Uterus (tissue), 3 donors: ENCODE measurements at regions not wholly inside any gene's neighbourhood (a gene's known extent, or its start where the extent isn't known, plus 50 kb on each side); places are given as distances from the start of the nearest gene placed in this dataset.

ENCODE experiments used
- DNase-seq, 2 donors: peaks; one replicate each; pipeline ENCODE4 v3.0.0-alpha.2; 2019 to 2020
- H3K27ac ChIP-seq, 2 donors: fragments of 200-600 bp; sonication (generic); 1 replicate in 1 of 2; 2 replicates in 1 of 2; pipeline ENCODE4 v1.5.1; 2016 to 2018
- H3K27me3 ChIP-seq, 2 donors: fragments of 200-600 bp; sonication (generic); one replicate each; pipeline ENCODE4 v1.5.1; 2018 to 2019; ENCODE audit warnings: control low read depth in 1 of 2
- H3K36me3 ChIP-seq, 2 donors: fragments of 200-600 bp; sonication (generic); one replicate each; pipeline ENCODE4 v1.5.1; 2019; ENCODE audit warnings: control low read depth in 1 of 2
- H3K4me1 ChIP-seq, 2 donors: fragments of 200-600 bp; sonication (generic); one replicate each; pipeline ENCODE4 v1.5.1; 2018 to 2019; ENCODE audit warnings: control low read depth in 1 of 2
- H3K4me3 ChIP-seq, 2 donors: fragments of 200-600 bp; sonication (generic); 1 replicate in 1 of 2; 2 replicates in 1 of 2; pipeline ENCODE4 v1.5.1; 2018 to 2019; ENCODE audit warnings: mild to moderate bottlenecking in 1 of 2
- H3K9me3 ChIP-seq, 2 donors: fragments of 200-600 bp; sonication (generic); one replicate each; pipeline ENCODE4 v1.5.1; 2019; ENCODE audit warnings: control low read depth in 1 of 2
- POLR2A ChIP-seq, 2 donors: fragments of 450-650 bp; IDR thresholded peaks; one replicate each; pipeline ENCODE4 v1.6.1; 2016; ENCODE audit warnings: antibody characterized with exemption in 2 of 2, mild to moderate bottlenecking in 1 of 2, moderate library complexity in 1 of 2
- intact Hi-C: fragments of 100-400 bp; cut with DNase I; formaldehyde crosslinking; loops from one replicate; pipeline ENCODE4 v1.15.1; 2023; ENCODE audit warnings: low total_unique reads
- TF ChIP-seq, protein P1 (sequence below), 4 experiments: fragments of 200-600 bp in 2 of 4; fragments of 450-650 bp in 2 of 4; sonication (generic) in 2 of 4; IDR thresholded peaks; one replicate each; pipeline ENCODE4 v1.5.1; 2016 to 2019; ENCODE audit warnings: antibody characterized with exemption in 4 of 4, mild to moderate bottlenecking in 2 of 4, moderate library complexity in 1 of 4
- donor health status: DM: yes; HTN: yes; CAD: no.

DNA sequence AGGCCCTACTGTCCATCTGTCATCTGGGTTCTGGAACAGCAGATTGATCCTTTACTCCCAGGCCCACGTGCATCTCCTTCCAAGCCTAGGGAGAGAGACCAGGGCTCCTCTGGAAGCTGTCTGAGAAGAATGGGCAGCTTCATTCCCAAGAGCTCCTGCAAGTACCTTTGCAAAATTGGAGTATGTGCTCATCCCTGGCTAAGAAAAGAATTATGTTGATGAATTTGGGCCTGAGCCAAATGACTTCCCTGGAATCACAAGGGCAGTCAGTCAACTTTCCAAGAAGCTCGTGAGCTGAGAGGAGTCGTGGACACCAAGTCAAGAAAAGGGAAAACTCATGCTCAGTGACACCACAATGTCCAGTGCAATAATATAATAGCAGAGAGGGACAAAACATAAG lies 54.6 kb upstream of the AKAP12 start:
- H3K9me3 ChIP-seq: no peaks in the 10 kb centered on the region
- no peak for DNase-seq
- no peaks in the 10 kb centered on the region for H3K27me3 ChIP-seq
- intact Hi-C loops: no loop called here
- TF ChIP-seq, protein P1, sequence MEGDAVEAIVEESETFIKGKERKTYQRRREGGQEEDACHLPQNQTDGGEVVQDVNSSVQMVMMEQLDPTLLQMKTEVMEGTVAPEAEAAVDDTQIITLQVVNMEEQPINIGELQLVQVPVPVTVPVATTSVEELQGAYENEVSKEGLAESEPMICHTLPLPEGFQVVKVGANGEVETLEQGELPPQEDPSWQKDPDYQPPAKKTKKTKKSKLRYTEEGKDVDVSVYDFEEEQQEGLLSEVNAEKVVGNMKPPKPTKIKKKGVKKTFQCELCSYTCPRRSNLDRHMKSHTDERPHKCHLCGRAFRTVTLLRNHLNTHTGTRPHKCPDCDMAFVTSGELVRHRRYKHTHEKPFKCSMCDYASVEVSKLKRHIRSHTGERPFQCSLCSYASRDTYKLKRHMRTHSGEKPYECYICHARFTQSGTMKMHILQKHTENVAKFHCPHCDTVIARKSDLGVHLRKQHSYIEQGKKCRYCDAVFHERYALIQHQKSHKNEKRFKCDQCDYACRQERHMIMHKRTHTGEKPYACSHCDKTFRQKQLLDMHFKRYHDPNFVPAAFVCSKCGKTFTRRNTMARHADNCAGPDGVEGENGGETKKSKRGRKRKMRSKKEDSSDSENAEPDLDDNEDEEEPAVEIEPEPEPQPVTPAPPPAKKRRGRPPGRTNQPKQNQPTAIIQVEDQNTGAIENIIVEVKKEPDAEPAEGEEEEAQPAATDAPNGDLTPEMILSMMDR (IDR thresholded peaks at IDR 0.05): no peak
- no peak for TF ChIP-seq POLR2A (IDR thresholded peaks at IDR 0.05)
- no peaks in the 10 kb centered on the region for H3K36me3 ChIP-seq
- no peaks in the 10 kb centered on the region for H3K4me1 ChIP-seq
- H3K4me3 ChIP-seq: no peak overlapping the region
- no peak overlapping the region for H3K27ac ChIP-seq

DNA sequence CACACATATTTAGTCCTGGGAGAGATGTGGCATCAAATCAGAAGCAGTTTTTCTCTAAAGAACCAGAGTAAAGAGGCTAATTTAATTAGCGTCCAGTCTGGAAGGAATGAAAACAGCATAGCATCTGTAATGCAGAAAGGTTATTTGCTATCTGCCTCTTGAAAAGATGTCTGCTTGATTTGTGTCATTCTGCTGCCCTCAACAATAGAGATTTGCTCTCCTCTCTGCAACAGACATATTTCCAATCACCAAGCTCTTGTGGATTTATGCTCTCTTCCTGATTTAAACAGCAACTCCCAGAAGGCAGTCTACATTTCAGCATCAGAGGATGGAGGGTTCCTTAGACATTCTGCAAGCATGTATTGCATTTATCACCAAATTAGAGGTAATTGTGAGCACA lies 53.5 kb upstream of the AKAP12 start:
- no peaks in the 10 kb centered on the region for H3K27me3 ChIP-seq
- intact Hi-C loops: no loop called here
- no peak for DNase-seq
- no peaks in the 10 kb centered on the region for H3K9me3 ChIP-seq
- no peak overlapping the region for H3K27ac ChIP-seq
- H3K4me1 ChIP-seq: no peaks in the 10 kb centered on the region
- TF ChIP-seq, protein P1 (IDR thresholded peaks at IDR 0.05): no peak
- TF ChIP-seq POLR2A (IDR thresholded peaks at IDR 0.05): no peak
- H3K36me3 ChIP-seq: no peaks in the 10 kb centered on the region
- no peak overlapping the region for H3K4me3 ChIP-seq

DNA sequence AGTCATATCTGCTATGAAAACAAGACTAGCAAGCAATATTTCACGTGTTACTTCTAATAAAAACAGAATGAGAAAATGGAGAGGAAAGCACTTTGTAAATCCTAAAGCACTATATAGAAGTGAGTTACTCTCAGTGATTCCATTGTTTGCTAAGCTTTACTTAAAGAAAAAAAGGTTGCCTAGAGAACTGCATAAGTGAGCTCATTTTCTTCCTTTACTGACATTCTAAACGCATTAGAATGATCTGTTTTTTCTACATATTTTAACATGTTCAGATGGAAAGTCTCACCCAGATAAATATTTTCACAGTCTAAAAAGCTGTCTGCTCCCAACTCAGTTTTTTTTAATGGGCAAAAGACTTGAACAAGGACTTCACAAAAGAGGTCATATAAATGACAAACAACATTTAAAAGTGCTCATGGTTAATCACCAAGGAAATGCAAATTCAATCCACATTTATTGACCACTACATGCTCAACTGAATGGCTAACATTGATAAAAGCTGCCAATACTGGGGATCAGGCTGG lies 52.9 kb upstream of the AKAP12 start:
- Histone ChIP-seq H3K9me3 (no peaks in the 10 kb centered on the region), H3K27me3 (no peaks in the 10 kb centered on the region), H3K4me1 (no peaks in the 10 kb centered on the region), H3K27ac (no peak overlapping the region), H3K4me3 (no peak overlapping the region), H3K36me3 (no peaks in the 10 kb centered on the region)
- no peak for DNase-seq
- intact Hi-C loops: no loop called here
- TF ChIP-seq POLR2A (IDR thresholded peaks at IDR 0.05): no peak
- TF ChIP-seq, protein P1 (IDR thresholded peaks at IDR 0.05): no peak
